WTC11 (cell line): ENCODE measurements at regions not wholly inside any gene's neighbourhood (a gene's known extent, or its start where the extent isn't known, plus 50 kb on each side); places are given as distances from the start of the nearest gene placed in this dataset.
A peak's percentile ranks its signal among the peaks of the same experiment; 100 is the strongest.

ENCODE experiments used
- ATAC-seq: fragments of 200-7000 bp; cut with Tn5 transposase; 2 replicates; pipeline ENCODE4 v1.10.0; 2021; ENCODE audit warnings: mild to moderate bottlenecking, moderate library complexity
- CTCF ChIA-PET: fragments of 300-600 bp; sonication (Branson Sonifier 250); formaldehyde crosslinking; loops from one replicate; lab custom pipeline; 2021; ENCODE audit warnings: antibody characterized with exemption; lab: Charles Lee
- POLR2A ChIA-PET: fragments of 350-600 bp; sonication (Branson Sonifier 250); formaldehyde crosslinking; loops from one replicate; lab custom pipeline; 2021; ENCODE audit warnings: antibody characterized with exemption; lab: Charles Lee
- DNase-seq: peaks from one replicate; pipeline ENCODE4 v3.0.0; 2021; ENCODE audit warnings: low spot score
- H3K27ac Mint-ChIP-seq: 2 replicates; pipeline ENCODE4 v1.8.0; 2021; ENCODE audit warnings: mixed read lengths
- H3K27me3 Mint-ChIP-seq: 2 replicates; pipeline ENCODE4 v1.8.0; 2021; ENCODE audit warnings: low read depth, mild to moderate bottlenecking, moderate library complexity, mixed read lengths
- H3K36me3 Mint-ChIP-seq: 2 replicates; pipeline ENCODE4 v1.8.0; 2021; ENCODE audit warnings: mixed read lengths
- H3K4me1 Mint-ChIP-seq: 2 replicates; pipeline ENCODE4 v1.8.0; 2022; ENCODE audit warnings: mixed read lengths
- H3K4me3 Mint-ChIP-seq: 2 replicates; pipeline ENCODE4 v1.8.0; 2021; ENCODE audit warnings: mild to moderate bottlenecking, moderate library complexity, mixed read lengths
- H3K9me3 Mint-ChIP-seq: 2 replicates; pipeline ENCODE4 v1.8.0; 2021; ENCODE audit warnings: mixed read lengths
- AR ChIP-seq: fragments of 250-450 bp; sonication (Bioruptor Pico); IDR thresholded peaks from 2 replicates; pipeline ENCODE4 v1.9.0; 2021; ENCODE audit warnings: mild to moderate bottlenecking
- E2F1 ChIP-seq: sonication (generic); formaldehyde crosslinking; IDR thresholded peaks from 2 replicates; pipeline ENCODE4 v1.8.0; 2022; ENCODE audit warnings: mild to moderate bottlenecking, missing genetic modification reagents
- ERG ChIP-seq: fragments of 250-450 bp; sonication (Bioruptor Pico); IDR thresholded peaks from 2 replicates; pipeline ENCODE4 v1.8.0; 2021; ENCODE audit warnings: mild to moderate bottlenecking
- FOXP1 ChIP-seq: sonication (generic); formaldehyde crosslinking; IDR thresholded peaks from 2 replicates; pipeline ENCODE4 v1.8.0; 2022; ENCODE audit warnings: missing genetic modification reagents, mild to moderate bottlenecking, moderate library complexity, borderline replicate concordance
- HMGA2 ChIP-seq: fragments of 250-450 bp; sonication (Bioruptor Pico); IDR thresholded peaks from 2 replicates; pipeline ENCODE4 v1.4.0; 2021; ENCODE audit warnings: mild to moderate bottlenecking, moderate library complexity
- JUN ChIP-seq: sonication (generic); formaldehyde crosslinking; IDR thresholded peaks from 2 replicates; pipeline ENCODE4 v1.8.0; 2023; ENCODE audit warnings: mild to moderate bottlenecking, missing genetic modification reagents
- MAX ChIP-seq: sonication (generic); formaldehyde crosslinking; IDR thresholded peaks from 2 replicates; pipeline ENCODE4 v1.8.0; 2022; ENCODE audit warnings: mild to moderate bottlenecking, missing genetic modification reagents
- NR1H2 ChIP-seq: sonication (generic); formaldehyde crosslinking; IDR thresholded peaks from 2 replicates; pipeline ENCODE4 v1.9.0; 2021; ENCODE audit warnings: mild to moderate bottlenecking, moderate library complexity, missing genetic modification reagents
- SMAD3 ChIP-seq: sonication (generic); formaldehyde crosslinking; IDR thresholded peaks from 2 replicates; pipeline ENCODE4 v1.8.0; 2022; ENCODE audit warnings: missing genetic modification reagents, mild to moderate bottlenecking, borderline replicate concordance
- SP1 ChIP-seq: sonication (generic); formaldehyde crosslinking; conservative IDR thresholded peaks from 2 replicates; pipeline ENCODE4 v1.8.1; 2022; ENCODE audit warnings: missing genetic modification reagents
- TCF7 ChIP-seq: sonication (generic); formaldehyde crosslinking; IDR thresholded peaks from 2 replicates; pipeline ENCODE4 v1.8.0; 2022; ENCODE audit warnings: mild to moderate bottlenecking, low read depth, missing genetic modification reagents, moderate library complexity
- TP53 ChIP-seq: sonication (generic); formaldehyde crosslinking; IDR thresholded peaks from 2 replicates; pipeline ENCODE4 v1.8.1; 2023; ENCODE audit warnings: mild to moderate bottlenecking, missing genetic modification reagents
- ZBTB21 ChIP-seq: sonication (generic); formaldehyde crosslinking; IDR thresholded peaks from 2 replicates; pipeline ENCODE4 v1.8.1; 2023; ENCODE audit warnings: mild to moderate bottlenecking, missing genetic modification reagents, borderline replicate concordance
- ZNF138 ChIP-seq: sonication (generic); formaldehyde crosslinking; conservative IDR thresholded peaks from 2 replicates; pipeline ENCODE4 v1.8.1; 2022; ENCODE audit warnings: mild to moderate bottlenecking, moderate library complexity, missing genetic modification reagents
- ZNF219 ChIP-seq: sonication (generic); formaldehyde crosslinking; IDR thresholded peaks from 2 replicates; pipeline ENCODE4 v1.8.0; 2023; ENCODE audit warnings: missing genetic modification reagents, mild to moderate bottlenecking, borderline replicate concordance
- ZNF263 ChIP-seq: sonication (generic); formaldehyde crosslinking; IDR thresholded peaks from 2 replicates; pipeline ENCODE4 v1.8.1; 2022; ENCODE audit warnings: low read depth, mild to moderate bottlenecking, moderate library complexity, missing genetic modification reagents
- ZNF416 ChIP-seq: fragments of 250-450 bp; sonication (Bioruptor Pico); IDR thresholded peaks from 2 replicates; pipeline ENCODE4 v1.9.0; 2021; ENCODE audit warnings: mild to moderate bottlenecking, inconsistent platforms

GRCh38 chr14:86933958-86934595 is 1058.9 kb downstream of the GALC start:
- no peak overlapping the region for H3K27ac Mint-ChIP-seq
- POLR2A ChIA-PET: no interaction called here
- ATAC-seq (no peak), DNase-seq (no peak)
- H3K36me3 Mint-ChIP-seq: no peaks in the 10 kb centered on the region
- peaks cover 3% of the 10 kb centered on the region; the same call in 1 of the 2 replicates for H3K9me3 Mint-ChIP-seq
- H3K4me1 Mint-ChIP-seq: peaks cover 7% of the 10 kb centered on the region
- CTCF ChIA-PET: no interaction called here
- H3K4me3 Mint-ChIP-seq: no peak overlapping the region
- no peaks in the 10 kb centered on the region for H3K27me3 Mint-ChIP-seq
- no peak for TF ChIP-seq NR1H2
- no peak for TF ChIP-seq ZNF416 (CRISPR knock-in tag)
- no peak for TF ChIP-seq MAX
- TF ChIP-seq SMAD3 (CRISPR knock-in tag): no peak
- no peak for TF ChIP-seq TP53
- no peak for TF ChIP-seq ZBTB21 (CRISPR knock-in tag)
- no peak for TF ChIP-seq TCF7
- TF ChIP-seq FOXP1 (CRISPR knock-in tag): no peak
- no peak for TF ChIP-seq ZNF263 (CRISPR knock-in tag)
- TF ChIP-seq HMGA2: no peak
- no peak for TF ChIP-seq E2F1 (CRISPR knock-in tag)
- TF ChIP-seq AR (CRISPR knock-in tag): no peak
- no peak for TF ChIP-seq ZNF138 (CRISPR knock-in tag)

GRCh38 chr14:86933460-86933859 is 1059.5 kb downstream of the GALC start:
- Mint-ChIP-seq H3K9me3 (peaks cover 3% of the 10 kb centered on the region; the same call in 1 of the 2 replicates), H3K27ac (no peak overlapping the region), H3K4me3 (no peak overlapping the region), H3K27me3 (no peaks in the 10 kb centered on the region), H3K36me3 (no peaks in the 10 kb centered on the region), H3K4me1 (peaks cover 7% of the 10 kb centered on the region)
- ATAC-seq (peak; percentile 34), DNase-seq (no peak)
- TF ChIP-seq JUN (no peak), FOXP1 (CRISPR knock-in tag) (no peak), ZNF219 (CRISPR knock-in tag) (no peak)
- ChIA-PET CTCF (no interaction called here), POLR2A (no interaction called here)

- Mint-ChIP-seq H3K9me3 (no peaks in the 10 kb centered on the region), H3K36me3 (no peaks in the 10 kb centered on the region), H3K27ac (no peak overlapping the region), H3K4me3 (no peak overlapping the region), H3K27me3 (no peaks in the 10 kb centered on the region), H3K4me1 (no peaks in the 10 kb centered on the region)
- CTCF ChIA-PET: no interaction called here
- no peak for TF ChIP-seq SP1 (CRISPR knock-in tag)
- TF ChIP-seq ERG (CRISPR knock-in tag): no peak
- TF ChIP-seq ZNF219 (CRISPR knock-in tag): no peak
- DNase-seq: no peak
- POLR2A ChIA-PET: no interaction called here
- no peak for ATAC-seq
These were observed 1077.6 kb downstream of the GALC start for GRCh38 chr14:86915406-86915805.
